GM06990 (cell line): ENCODE measurements at regions not wholly inside any gene's neighbourhood (a gene's known extent, or its start where the extent isn't known, plus 50 kb on each side); places are given as distances from the start of the nearest gene placed in this dataset.
A peak's percentile ranks its signal among the peaks of the same experiment; 100 is the strongest.

ENCODE experiments used
- DNase-seq: peaks from one replicate; pipeline ENCODE4 v3.0.0-alpha.2; 2011; ENCODE audit not compliant: insufficient read length; ENCODE audit errors: extremely low read depth
- H3K27me3 ChIP-seq: replicated peaks from 2 replicates; pipeline ENCODE4 v1.6.0; 2011; ENCODE audit warnings: low read length; ENCODE audit not compliant: control insufficient read depth, insufficient read depth
- H3K36me3 ChIP-seq: 2 replicates; pipeline ENCODE4 v1.5.1; 2011; ENCODE audit warnings: low read length; ENCODE audit not compliant: control insufficient read depth, insufficient read depth
- H3K4me3 ChIP-seq: replicated peaks from 2 replicates; pipeline ENCODE4 v1.5.1; 2011; ENCODE audit warnings: low read depth, mild to moderate bottlenecking, control low read depth, low read length
- CTCF ChIP-seq: IDR thresholded peaks from 2 replicates; pipeline ENCODE4 v1.5.1; 2011; ENCODE audit warnings: low read length, control low read depth, mild to moderate bottlenecking, inconsistent platforms; ENCODE audit not compliant: insufficient read depth, poor library complexity, severe bottlenecking

GRCh38 chr11:26021017-26021416, 310.9 kb upstream of the ANO3 start:
- no peak for TF ChIP-seq CTCF
- no peaks in the 10 kb centered on the region for H3K27me3 ChIP-seq
- DNase-seq = no peak
- no peak overlapping the region for H3K4me3 ChIP-seq
- H3K36me3 ChIP-seq = no peaks in the 10 kb centered on the region

GRCh38 chr11:26023057-26023456, 308.9 kb upstream of the ANO3 start:
- Histone ChIP-seq H3K36me3 (no peaks in the 10 kb centered on the region), H3K4me3 (no peak overlapping the region), H3K27me3 (no peaks in the 10 kb centered on the region)
- TF ChIP-seq CTCF = no peak
- DNase-seq = no peak

- TF ChIP-seq CTCF = no peak
- H3K27me3 ChIP-seq = no peaks in the 10 kb centered on the region
- no peak for DNase-seq
- H3K4me3 ChIP-seq = no peak overlapping the region
- no peaks in the 10 kb centered on the region for H3K36me3 ChIP-seq
Measured at GRCh38 chr11:26025676-26026075, 306.3 kb upstream of the ANO3 start.

- Histone ChIP-seq H3K4me3 (no peak overlapping the region), H3K27me3 (no peaks in the 10 kb centered on the region), H3K36me3 (no peaks in the 10 kb centered on the region)
- no peak for DNase-seq
- no peak for TF ChIP-seq CTCF
Measured at GRCh38 chr11:26026078-26026477, 305.9 kb upstream of the ANO3 start.

GRCh38 chr11:26027887-26028286, 304.0 kb upstream of the ANO3 start:
- peak; percentile 19 for TF ChIP-seq CTCF
- Histone ChIP-seq H3K27me3 (no peaks in the 10 kb centered on the region), H3K36me3 (no peaks in the 10 kb centered on the region), H3K4me3 (no peak overlapping the region)
- DNase-seq = no peak

GRCh38 chr11:26028393-26028911, 303.5 kb upstream of the ANO3 start:
- DNase-seq = no peak
- Histone ChIP-seq H3K4me3 (no peak overlapping the region), H3K36me3 (no peaks in the 10 kb centered on the region), H3K27me3 (no peaks in the 10 kb centered on the region)
- TF ChIP-seq CTCF = no peak
